HG03066 (cell line): ENCODE measurements at regions not wholly inside any gene's neighbourhood (a gene's known extent, or its start where the extent isn't known, plus 50 kb on each side); places are given as distances from the start of the nearest gene placed in this dataset.
"Not testable (repeated sequence)": the region's sequence is repeated elsewhere in the genome, so short reads cannot be mapped to it uniquely, and the experiment has no call there.

Experiments
- ATAC-seq: cut with Tn5 transposase; IDR thresholded peaks from one replicate; pipeline ENCODE4 v1.9.1; 2021; ENCODE audit warnings: low read depth; ENCODE audit not compliant: unreplicated experiment

GRCh38 chr12:59158681-59159080 lies 238.4 kb upstream of the LRIG3 start:
- ATAC-seq, result no peak

GRCh38 chr12:59158066-59158465 lies 237.8 kb upstream of the LRIG3 start:
- no peak for ATAC-seq

- no peak for ATAC-seq
These were observed 235.1 kb upstream of the LRIG3 start for GRCh38 chr12:59155448-59155847.

- no peak for ATAC-seq
These were observed 230.9 kb upstream of the LRIG3 start for GRCh38 chr12:59151243-59151642.

GRCh38 chr12:59149995-59150642 lies 229.8 kb upstream of the LRIG3 start:
- peak; percentile 100 for ATAC-seq

GRCh38 chr12:59147791-59148190 lies 227.5 kb upstream of the LRIG3 start:
- ATAC-seq, result no peak

GRCh38 chr12:59142183-59142790 lies 222.0 kb upstream of the LRIG3 start:
- no peak for ATAC-seq

GRCh38 chr12:59134750-59135149 lies 214.4 kb upstream of the LRIG3 start:
- ATAC-seq, result no peak

GRCh38 chr12:59131462-59131861 lies 211.2 kb upstream of the LRIG3 start:
- ATAC-seq, result no peak

GRCh38 chr12:59122784-59123183 lies 202.5 kb upstream of the LRIG3 start:
- no peak for ATAC-seq

GRCh38 chr12:59121451-59121850 lies 201.1 kb upstream of the LRIG3 start:
- no peak for ATAC-seq

GRCh38 chr12:59119676-59120075 lies 199.4 kb upstream of the LRIG3 start:
- ATAC-seq, result no peak

- no peak for ATAC-seq
These were observed 198.1 kb upstream of the LRIG3 start for GRCh38 chr12:59118356-59118755.

GRCh38 chr12:59115995-59116394 lies 195.7 kb upstream of the LRIG3 start:
- ATAC-seq, result no peak

GRCh38 chr12:59115526-59115925 lies 195.2 kb upstream of the LRIG3 start:
- no peak for ATAC-seq

GRCh38 chr12:59113831-59114615 lies 193.7 kb upstream of the LRIG3 start:
- peak; percentile 94 for ATAC-seq

GRCh38 chr12:59111851-59112250 lies 191.5 kb upstream of the LRIG3 start:
- no peak for ATAC-seq

- not testable (repeated sequence) for ATAC-seq
These were observed 188.2 kb upstream of the LRIG3 start for GRCh38 chr12:59108516-59108915.

- no peak for ATAC-seq
These were observed 180.3 kb upstream of the LRIG3 start for GRCh38 chr12:59100585-59100984.

- ATAC-seq, result no peak
These were observed 177.6 kb upstream of the LRIG3 start for GRCh38 chr12:59097876-59098275.

GRCh38 chr12:59096246-59096645 lies 175.9 kb upstream of the LRIG3 start:
- ATAC-seq, result no peak
